ENCODE measurements at regions not wholly inside any gene's neighbourhood (a gene's known extent, or its start where the extent isn't known, plus 50 kb on each side); places are given as distances from the start of the nearest gene placed in this dataset.

- TF ChIP-seq POLR2AphosphoS5 (IDR thresholded peaks at IDR 0.05) (no peak), CTCF (IDR thresholded peaks at IDR 0.05 in 8 of 11, conservative IDR thresholded peaks at IDR 0.05 in 3 of 11) (no peak), POLR2A (IDR thresholded peaks at IDR 0.05) (no peak)
- H3K36me3 ChIP-seq = no peaks in the 10 kb centered on the region
- no peaks in the 10 kb centered on the region for H3K27me3 ChIP-seq (replicated peaks in 1 of 7)
- H3K4me1 ChIP-seq = no peaks in the 10 kb centered on the region
- intact Hi-C loops (cut with DNase I; ENCODE audit: low total_unique reads) = no loop called here
- H3K4me3 ChIP-seq = no peak overlapping the region
- no peaks in the 10 kb centered on the region for H3K9me3 ChIP-seq
- DNase-seq = no peak
- H3K27ac ChIP-seq = no peak overlapping the region
Observed at GRCh38 chrY:20998483-20998882, 242.6 kb downstream of the RPS4Y2 start.

GRCh38 chrY:21001102-21001501 is 245.2 kb downstream of the RPS4Y2 start:
- no peak overlapping the region for H3K4me3 ChIP-seq
- TF ChIP-seq POLR2A (IDR thresholded peaks at IDR 0.05) = no peak
- TF ChIP-seq POLR2AphosphoS5 (IDR thresholded peaks at IDR 0.05) = no peak
- no peak for TF ChIP-seq CTCF (IDR thresholded peaks at IDR 0.05 in 8 of 11, conservative IDR thresholded peaks at IDR 0.05 in 3 of 11)
- H3K4me1 ChIP-seq = no peaks in the 10 kb centered on the region
- intact Hi-C loops (cut with DNase I; ENCODE audit: low total_unique reads) = no loop called here
- H3K27me3 ChIP-seq (replicated peaks in 1 of 7) = no peaks in the 10 kb centered on the region
- H3K27ac ChIP-seq = no peak overlapping the region
- H3K36me3 ChIP-seq = no peaks in the 10 kb centered on the region
- H3K9me3 ChIP-seq = no peaks in the 10 kb centered on the region
- no peak for DNase-seq

GRCh38 chrY:21003059-21003458 is 247.2 kb downstream of the RPS4Y2 start:
- DNase-seq = no peak
- TF ChIP-seq CTCF (IDR thresholded peaks at IDR 0.05 in 8 of 11, conservative IDR thresholded peaks at IDR 0.05 in 3 of 11) = no peak
- TF ChIP-seq POLR2AphosphoS5 (IDR thresholded peaks at IDR 0.05) = no peak
- TF ChIP-seq POLR2A (IDR thresholded peaks at IDR 0.05) = no peak
- H3K4me1 ChIP-seq = no peaks in the 10 kb centered on the region
- H3K4me3 ChIP-seq = no peak overlapping the region
- no peaks in the 10 kb centered on the region for H3K36me3 ChIP-seq
- no peak overlapping the region for H3K27ac ChIP-seq
- no peaks in the 10 kb centered on the region for H3K9me3 ChIP-seq
- whole genome bisulfite sequencing, 5 donors = 85 to 95% (median 92%) methylated on average over 2 of the region's 2 CpGs; no CpG with 5 or more reads in 2 of the 5 donors
- no peaks in the 10 kb centered on the region for H3K27me3 ChIP-seq (replicated peaks in 1 of 7)
- intact Hi-C loops (cut with DNase I; ENCODE audit: low total_unique reads) = no loop called here

- TF ChIP-seq CTCF (IDR thresholded peaks at IDR 0.05 in 8 of 11, conservative IDR thresholded peaks at IDR 0.05 in 3 of 11) (no peak), POLR2AphosphoS5 (IDR thresholded peaks at IDR 0.05) (no peak), POLR2A (IDR thresholded peaks at IDR 0.05) (no peak)
Observed at GRCh38 chrY:21005531-21005930, 249.6 kb downstream of the RPS4Y2 start.

More at GRCh38 chrY:21005531-21005930, 249.6 kb downstream of the RPS4Y2 start:
- intact Hi-C loops (cut with DNase I; ENCODE audit: low total_unique reads) = no loop called here
- H3K27ac ChIP-seq = no peak overlapping the region
- H3K36me3 ChIP-seq = no peaks in the 10 kb centered on the region
- no peak for DNase-seq
- H3K9me3 ChIP-seq = no peaks in the 10 kb centered on the region
- no peak overlapping the region for H3K4me3 ChIP-seq
- H3K27me3 ChIP-seq (replicated peaks in 1 of 7) = no peaks in the 10 kb centered on the region
- H3K4me1 ChIP-seq = no peaks in the 10 kb centered on the region
